HUES6 (cell line): ENCODE measurements at regions not wholly inside any gene's neighbourhood (a gene's known extent, or its start where the extent isn't known, plus 50 kb on each side); places are given as distances from the start of the nearest gene placed in this dataset.
"Not testable (repeated sequence)": the region's sequence is repeated elsewhere in the genome, so short reads cannot be mapped to it uniquely, and the experiment has no call there.

Experiments
- H3K27ac ChIP-seq: 2 replicates; pipeline ENCODE4 v1.7.0; 2013; ENCODE audit warnings: low read depth, mild to moderate bottlenecking, low read length, inconsistent platforms
- H3K27me3 ChIP-seq: 2 replicates; pipeline ENCODE4 v1.6.1; 2013; ENCODE audit warnings: low read length; ENCODE audit not compliant: control insufficient read depth, insufficient read depth
- H3K36me3 ChIP-seq: 2 replicates; pipeline ENCODE4 v1.6.1; 2013; ENCODE audit warnings: low read length; ENCODE audit not compliant: control insufficient read depth, insufficient read depth
- H3K4me1 ChIP-seq: 2 replicates; pipeline ENCODE4 v1.6.1; 2013; ENCODE audit warnings: low read length; ENCODE audit not compliant: control insufficient read depth, insufficient read depth
- H3K4me3 ChIP-seq: 2 replicates; pipeline ENCODE4 v1.5.1; 2013; ENCODE audit warnings: low read depth, low read length
- H3K9ac ChIP-seq: one replicate; pipeline ENCODE4 v1.6.1; 2013; ENCODE audit warnings: mild to moderate bottlenecking, low read length
- H3K9me3 ChIP-seq: 2 replicates; pipeline ENCODE4 v1.6.1; 2013; ENCODE audit warnings: low read depth, low read length; ENCODE audit not compliant: control insufficient read depth, insufficient read depth

DNA sequence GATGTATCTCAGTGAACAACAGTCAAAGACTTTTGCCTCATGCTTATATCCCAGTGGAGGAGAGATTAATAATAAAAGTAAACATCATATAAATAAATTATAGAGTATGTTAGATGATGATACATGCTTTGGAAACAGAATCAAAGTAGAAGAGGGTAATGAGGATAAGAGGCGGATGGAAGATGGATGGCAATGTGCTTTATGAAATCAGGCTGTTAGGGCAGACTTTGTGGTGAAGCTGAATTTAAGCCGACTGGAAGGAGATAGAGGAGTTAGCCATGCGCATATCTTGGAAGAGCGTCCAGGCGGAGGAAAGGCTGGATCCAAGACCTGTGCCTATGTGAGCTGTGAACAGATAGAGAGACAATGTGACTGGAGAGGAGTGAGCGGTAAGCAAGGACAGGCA, 74.9 kb upstream of the GUCY1A1 start:
- no peaks in the 10 kb centered on the region for H3K9me3 ChIP-seq
- H3K36me3 ChIP-seq, result no peaks in the 10 kb centered on the region
- H3K27ac ChIP-seq, result no peak overlapping the region
- peaks cover 3% of the 10 kb centered on the region; the same call in 1 of the 2 replicates for H3K27me3 ChIP-seq
- H3K9ac ChIP-seq, result no peak overlapping the region
- peaks cover 7% of the 10 kb centered on the region; the same call in 1 of the 2 replicates for H3K4me1 ChIP-seq
- no peak overlapping the region for H3K4me3 ChIP-seq

DNA sequence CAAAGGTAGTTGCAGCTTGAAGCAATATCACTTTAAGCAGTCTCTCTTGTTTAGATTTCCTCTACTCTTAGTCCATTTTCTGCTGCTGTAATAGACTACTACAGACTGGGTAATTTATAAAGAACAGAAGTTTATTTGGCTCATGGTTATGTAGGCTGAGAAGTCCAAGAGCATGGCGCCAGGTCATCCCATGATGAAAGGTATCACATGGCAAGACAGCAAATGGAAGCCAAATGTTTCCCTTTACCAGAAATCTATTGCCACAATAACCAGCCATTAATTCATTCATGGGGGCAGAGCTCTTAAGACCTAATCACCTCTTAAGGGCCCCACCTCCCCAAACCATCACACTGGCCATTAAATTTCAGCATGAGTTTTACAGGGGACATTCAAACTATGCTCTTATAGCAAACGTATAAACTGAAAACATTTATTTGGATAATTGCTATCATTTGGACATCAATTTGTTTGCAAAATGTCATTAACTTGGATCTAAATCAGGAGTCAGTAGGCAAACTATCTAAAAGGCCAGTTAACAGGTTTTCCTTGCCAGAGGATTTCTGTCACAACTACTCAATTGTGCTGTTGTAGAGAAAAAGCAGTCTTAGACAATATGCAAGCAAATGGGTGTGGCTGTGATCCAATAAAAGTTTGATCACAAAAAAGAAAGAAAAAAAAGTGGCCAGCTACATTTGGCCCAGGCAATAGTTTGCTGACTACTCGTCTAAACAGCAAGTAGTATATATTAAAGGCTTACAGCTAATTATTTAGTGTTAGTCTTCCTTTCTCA, 75.7 kb upstream of the GUCY1A1 start:
- Histone ChIP-seq H3K4me3 (no peak overlapping the region), H3K4me1 (peaks cover 7% of the 10 kb centered on the region; the same call in 1 of the 2 replicates), H3K36me3 (no peaks in the 10 kb centered on the region), H3K27me3 (peaks cover 3% of the 10 kb centered on the region; the same call in 1 of the 2 replicates), H3K9ac (no peak overlapping the region), H3K9me3 (no peaks in the 10 kb centered on the region), H3K27ac (no peak overlapping the region)

DNA sequence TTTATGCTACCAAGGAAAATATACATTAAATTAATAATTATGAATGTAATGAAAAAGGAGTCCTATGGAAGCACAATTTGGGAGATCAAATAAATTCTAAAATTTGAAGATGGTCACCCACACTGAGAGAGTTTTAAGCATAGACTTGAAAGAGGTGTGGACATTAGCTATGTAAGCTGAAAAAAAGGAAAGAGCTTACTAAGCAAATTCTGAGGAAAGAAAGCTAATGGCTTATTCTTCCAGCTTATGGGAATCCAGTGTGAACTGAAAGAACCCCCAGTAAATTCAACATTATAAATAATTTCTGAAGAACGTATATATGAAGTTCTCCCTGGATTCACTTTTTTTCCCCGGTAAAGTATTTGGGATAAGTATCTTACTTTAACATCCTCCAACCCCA, 78.2 kb upstream of the GUCY1A1 start:
- Histone ChIP-seq H3K4me3 (no peak overlapping the region), H3K27me3 (no peaks in the 10 kb centered on the region), H3K36me3 (no peaks in the 10 kb centered on the region), H3K9ac (no peak overlapping the region), H3K27ac (no peak overlapping the region), H3K4me1 (no peaks in the 10 kb centered on the region), H3K9me3 (no peaks in the 10 kb centered on the region)

- Histone ChIP-seq H3K4me3 (no peak overlapping the region), H3K4me1 (no peaks in the 10 kb centered on the region), H3K9me3 (no peaks in the 10 kb centered on the region), H3K9ac (no peak overlapping the region), H3K27me3 (no peaks in the 10 kb centered on the region), H3K27ac (no peak overlapping the region), H3K36me3 (no peaks in the 10 kb centered on the region)
Measured at GRCh38 chr4:155587766-155588165, 78.9 kb upstream of the GUCY1A1 start.

DNA sequence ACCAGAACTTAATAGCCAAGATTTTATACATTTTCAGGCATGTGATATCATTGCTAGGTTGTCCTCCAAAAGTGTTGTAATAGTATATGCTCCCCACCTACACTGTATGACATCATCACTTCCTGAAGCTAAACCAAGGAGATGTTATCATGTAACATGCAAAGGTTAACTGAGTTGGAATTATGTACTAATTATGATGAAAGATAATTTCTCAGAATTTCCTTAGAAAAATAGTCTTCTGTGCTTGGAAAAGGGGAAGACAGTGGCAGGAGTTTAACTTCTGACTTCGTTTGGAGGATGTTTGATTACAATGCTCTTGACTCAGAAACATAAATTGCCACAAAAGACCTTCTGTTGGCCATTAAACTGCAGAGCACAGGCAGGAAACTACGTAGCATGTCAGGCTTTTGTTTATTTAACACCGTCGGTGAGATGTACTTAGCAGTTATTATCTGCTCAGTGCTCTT, 83.6 kb upstream of the GUCY1A1 start:
- no peak overlapping the region for H3K27ac ChIP-seq
- H3K27me3 ChIP-seq, result no peaks in the 10 kb centered on the region
- no peak overlapping the region for H3K4me3 ChIP-seq
- no peaks in the 10 kb centered on the region for H3K9me3 ChIP-seq
- no peaks in the 10 kb centered on the region for H3K4me1 ChIP-seq
- no peaks in the 10 kb centered on the region for H3K36me3 ChIP-seq
- H3K9ac ChIP-seq, result no peak overlapping the region

- H3K9ac ChIP-seq, result no peak overlapping the region
- no peaks in the 10 kb centered on the region for H3K4me1 ChIP-seq
- no peaks in the 10 kb centered on the region for H3K27me3 ChIP-seq
- no peak overlapping the region for H3K27ac ChIP-seq
- no peak overlapping the region for H3K4me3 ChIP-seq
- H3K36me3 ChIP-seq, result no peaks in the 10 kb centered on the region
- H3K9me3 ChIP-seq, result no peaks in the 10 kb centered on the region
Measured at GRCh38 chr4:155582041-155582440, 84.6 kb upstream of the GUCY1A1 start.

- Histone ChIP-seq H3K36me3 (no peaks in the 10 kb centered on the region), H3K27me3 (no peaks in the 10 kb centered on the region), H3K27ac (no peak overlapping the region), H3K4me1 (no peaks in the 10 kb centered on the region), H3K9ac (no peak overlapping the region), H3K9me3 (no peaks in the 10 kb centered on the region), H3K4me3 (no peak overlapping the region)
Measured at GRCh38 chr4:155578726-155579370, 87.8 kb upstream of the GUCY1A1 start.

DNA sequence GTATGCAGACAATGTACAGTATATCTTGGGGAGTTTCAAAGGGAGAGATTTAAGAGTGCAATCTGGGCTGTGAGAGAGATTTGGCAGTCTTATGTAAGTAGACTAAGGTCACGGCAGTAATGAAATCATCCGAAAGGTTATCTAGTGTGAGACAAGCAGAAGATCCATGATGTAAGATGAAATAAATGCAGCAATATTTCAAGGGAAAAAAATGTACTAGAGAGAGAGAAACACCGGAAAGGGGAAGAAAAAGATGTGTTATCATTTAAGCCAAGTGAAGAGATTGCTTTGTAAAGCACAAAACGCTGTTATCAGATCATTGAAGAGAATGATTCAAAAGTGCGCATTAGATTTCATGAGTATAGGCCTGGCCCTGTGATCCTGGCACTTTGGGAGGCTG, 88.4 kb upstream of the GUCY1A1 start:
- Histone ChIP-seq H3K36me3 (no peaks in the 10 kb centered on the region), H3K27ac (no peak overlapping the region), H3K27me3 (no peaks in the 10 kb centered on the region), H3K9me3 (no peaks in the 10 kb centered on the region), H3K4me1 (no peaks in the 10 kb centered on the region), H3K4me3 (no peak overlapping the region), H3K9ac (no peak overlapping the region)

DNA sequence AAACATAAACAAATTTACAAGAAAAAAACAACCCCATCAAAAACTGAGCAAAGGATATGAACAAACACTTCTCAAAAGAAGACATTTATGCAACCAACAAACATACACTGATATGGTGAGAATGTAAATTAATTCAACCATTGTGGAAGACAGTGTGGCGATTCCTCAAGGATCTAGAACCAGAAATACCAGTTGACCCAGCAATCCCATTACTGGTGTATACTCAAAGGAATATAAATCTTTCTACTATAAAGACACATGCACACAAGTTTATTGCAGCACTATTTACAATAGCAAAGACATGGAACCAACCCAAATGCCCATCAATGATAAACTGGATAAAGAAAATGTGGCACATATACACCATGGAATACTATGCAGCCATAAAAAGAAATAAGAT, 92.3 kb upstream of the GUCY1A1 start:
- not testable (repeated sequence) for H3K27me3 ChIP-seq, H3K36me3 ChIP-seq, H3K4me3 ChIP-seq, H3K4me1 ChIP-seq, H3K9me3 ChIP-seq, H3K27ac ChIP-seq, H3K9ac ChIP-seq

DNA sequence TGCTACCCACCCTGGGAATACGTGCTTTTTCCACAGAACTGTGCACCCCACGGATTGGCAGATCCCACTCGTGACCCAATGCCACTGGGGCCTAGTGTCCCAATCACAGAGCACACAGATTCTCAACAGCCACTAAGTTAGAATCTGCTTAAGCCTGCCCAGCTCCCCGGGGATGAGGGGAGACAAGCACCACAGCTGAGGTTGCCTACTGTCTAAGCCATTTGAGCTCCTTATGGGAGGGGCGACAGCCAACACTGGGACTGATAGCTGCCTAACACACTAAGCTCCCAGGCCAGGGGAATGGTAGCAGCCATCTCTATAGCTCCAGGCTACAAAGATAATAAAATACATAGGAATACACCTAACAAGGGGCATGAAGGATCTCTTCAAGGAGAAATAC, 93.5 kb upstream of the GUCY1A1 start:
- Histone ChIP-seq H3K9ac (no peak overlapping the region), H3K27me3 (no peaks in the 10 kb centered on the region), H3K4me1 (no peaks in the 10 kb centered on the region), H3K27ac (no peak overlapping the region), H3K36me3 (no peaks in the 10 kb centered on the region), H3K9me3 (no peaks in the 10 kb centered on the region), H3K4me3 (no peak overlapping the region)

- Histone ChIP-seq H3K36me3 (no peaks in the 10 kb centered on the region), H3K27ac (no peak overlapping the region), H3K9me3 (no peaks in the 10 kb centered on the region), H3K27me3 (no peaks in the 10 kb centered on the region), H3K9ac (no peak overlapping the region), H3K4me1 (no peaks in the 10 kb centered on the region), H3K4me3 (no peak overlapping the region)
Measured at GRCh38 chr4:155572106-155572703, 94.4 kb upstream of the GUCY1A1 start.
